ENCODE measurements at regions not wholly inside any gene's neighbourhood (a gene's known extent, or its start where the extent isn't known, plus 50 kb on each side); places are given as distances from the start of the nearest gene placed in this dataset.

- TF ChIP-seq POLR2A (IDR thresholded peaks at IDR 0.05), result no peak
- TF ChIP-seq CTCF (IDR thresholded peaks at IDR 0.05), result no peak
- WGBS, 2 donors, result 60 to 64% methylated on average over 3 of the region's 3 CpGs
- no peaks in the 10 kb centered on the region for H3K27me3 ChIP-seq
- H3K4me3 ChIP-seq, result no peak overlapping the region
- no peaks in the 10 kb centered on the region for H3K36me3 ChIP-seq
- DNase-seq, result no peak
- H3K27ac ChIP-seq, result no peak overlapping the region
- H3K9me3 ChIP-seq, result no peaks in the 10 kb centered on the region
- intact Hi-C loops (cut with DNase I), result no loop called here
- no peaks in the 10 kb centered on the region for H3K4me1 ChIP-seq
Observed at GRCh38 chr10:57303566-57303965, 942.5 kb upstream of the ZWINT start.

- intact Hi-C loops (cut with DNase I), result no loop called here
- Histone ChIP-seq H3K9me3 (no peaks in the 10 kb centered on the region), H3K4me1 (no peaks in the 10 kb centered on the region), H3K27me3 (no peaks in the 10 kb centered on the region), H3K27ac (no peak overlapping the region), H3K36me3 (no peaks in the 10 kb centered on the region), H3K4me3 (no peak overlapping the region)
- no peak for DNase-seq
- no peak for TF ChIP-seq CTCF (IDR thresholded peaks at IDR 0.05)
- TF ChIP-seq POLR2A (IDR thresholded peaks at IDR 0.05), result no peak
- 72 to 78% methylated on average over 3 of the region's 3 CpGs for WGBS, 2 donors
Observed at GRCh38 chr10:57300718-57301117, 939.7 kb upstream of the ZWINT start.

GRCh38 chr10:57294698-57295097, 933.6 kb upstream of the ZWINT start:
- Histone ChIP-seq H3K9me3 (no peaks in the 10 kb centered on the region), H3K4me3 (no peak overlapping the region), H3K27me3 (no peaks in the 10 kb centered on the region), H3K36me3 (no peaks in the 10 kb centered on the region), H3K27ac (no peak overlapping the region), H3K4me1 (no peaks in the 10 kb centered on the region)
- DNase-seq, result no peak
- WGBS, 2 donors, result 74 to 76% methylated on average over 1 of the region's 1 CpG
- intact Hi-C loops (cut with DNase I), result no loop called here
- TF ChIP-seq POLR2A (IDR thresholded peaks at IDR 0.05) (no peak), CTCF (IDR thresholded peaks at IDR 0.05) (no peak)

GRCh38 chr10:57288754-57289153, 927.7 kb upstream of the ZWINT start:
- H3K36me3 ChIP-seq, result no peaks in the 10 kb centered on the region
- H3K4me1 ChIP-seq, result no peaks in the 10 kb centered on the region
- H3K27ac ChIP-seq, result no peak overlapping the region
- no peaks in the 10 kb centered on the region for H3K9me3 ChIP-seq
- H3K27me3 ChIP-seq, result no peaks in the 10 kb centered on the region
- intact Hi-C loops (cut with DNase I), result no loop called here
- TF ChIP-seq POLR2A (IDR thresholded peaks at IDR 0.05) (no peak), CTCF (IDR thresholded peaks at IDR 0.05) (no peak)
- DNase-seq, result no peak
- no peak overlapping the region for H3K4me3 ChIP-seq

- H3K4me1 ChIP-seq, result no peaks in the 10 kb centered on the region
- H3K4me3 ChIP-seq, result no peak overlapping the region
- no peak overlapping the region for H3K27ac ChIP-seq
- WGBS, 2 donors, result 21 to 26% methylated on average over 3 of the region's 3 CpGs
- H3K27me3 ChIP-seq, result no peaks in the 10 kb centered on the region
- H3K9me3 ChIP-seq, result no peaks in the 10 kb centered on the region
- H3K36me3 ChIP-seq, result no peaks in the 10 kb centered on the region
- intact Hi-C loops (cut with DNase I), result no loop called here
- no peak for TF ChIP-seq CTCF (IDR thresholded peaks at IDR 0.05)
- no peak for DNase-seq
Observed at GRCh38 chr10:57262892-57263291, 901.8 kb upstream of the ZWINT start.

Data from esophagus squamous epithelium (tissue), 5 donors.